Fibroblast of peridontal ligament (primary cell): ENCODE measurements at regions not wholly inside any gene's neighbourhood (a gene's known extent, or its start where the extent isn't known, plus 50 kb on each side); places are given as distances from the start of the nearest gene placed in this dataset.
"Not testable (repeated sequence)": the region's sequence is repeated elsewhere in the genome, so short reads cannot be mapped to it uniquely, and the experiment has no call there.

Source experiments
- DNase-seq: peaks from one replicate; pipeline ENCODE4 v3.0.0-alpha.2; 2010; ENCODE audit errors: extremely low read depth

- no peak for DNase-seq
These were observed 471.0 kb downstream of the ZPLD1 start for GRCh38 chr3:102905811-102906210.

- DNase-seq: no peak
These were observed 472.0 kb downstream of the ZPLD1 start for GRCh38 chr3:102906818-102907217.

- DNase-seq: no peak
These were observed 475.1 kb downstream of the ZPLD1 start for GRCh38 chr3:102909904-102910303.

DNA sequence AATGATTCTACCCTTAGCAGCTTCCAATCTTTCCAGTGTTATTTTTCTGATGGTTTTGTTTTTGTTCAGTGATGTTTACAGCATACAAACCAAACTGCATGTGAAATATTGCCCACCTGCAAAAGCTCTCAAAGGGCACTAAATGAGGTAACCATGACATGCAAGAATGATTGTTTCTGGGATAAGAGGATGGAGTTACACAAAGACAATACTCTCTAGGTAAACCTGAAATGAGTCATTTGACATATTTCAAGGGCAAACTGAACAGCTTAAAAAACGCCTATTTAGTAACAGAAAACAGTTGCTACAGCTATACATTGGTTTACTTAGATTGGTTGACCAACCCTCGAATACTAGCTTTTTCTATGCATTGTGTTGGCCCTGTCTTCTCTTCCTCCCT, 481.7 kb downstream of the ZPLD1 start:
- DNase-seq: no peak

GRCh38 chr3:102926618-102927017, 491.8 kb downstream of the ZPLD1 start:
- no peak for DNase-seq

DNA sequence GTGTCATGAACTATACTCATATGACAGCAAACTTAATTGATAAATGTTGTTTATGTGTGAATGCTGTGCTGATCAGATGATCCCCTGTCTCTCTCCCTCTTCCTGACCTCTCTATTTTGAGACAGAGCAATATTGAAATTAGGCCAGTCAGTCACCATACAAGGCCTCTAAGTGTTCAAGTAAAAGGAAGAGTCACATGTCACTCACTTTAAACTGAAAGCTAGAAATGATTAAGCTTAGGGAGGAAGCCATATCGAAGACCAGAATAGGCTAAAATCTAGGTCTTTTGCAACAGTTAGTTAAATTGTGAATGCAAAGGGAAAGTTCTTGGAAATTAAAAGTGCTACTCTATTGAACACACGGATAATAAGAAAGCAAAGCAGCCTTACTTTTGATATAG, 498.6 kb downstream of the ZPLD1 start:
- DNase-seq: no peak

- no peak for DNase-seq
These were observed 501.8 kb downstream of the ZPLD1 start for GRCh38 chr3:102936511-102937045.

GRCh38 chr3:102941786-102942185, 507.0 kb downstream of the ZPLD1 start:
- DNase-seq: no peak

DNA sequence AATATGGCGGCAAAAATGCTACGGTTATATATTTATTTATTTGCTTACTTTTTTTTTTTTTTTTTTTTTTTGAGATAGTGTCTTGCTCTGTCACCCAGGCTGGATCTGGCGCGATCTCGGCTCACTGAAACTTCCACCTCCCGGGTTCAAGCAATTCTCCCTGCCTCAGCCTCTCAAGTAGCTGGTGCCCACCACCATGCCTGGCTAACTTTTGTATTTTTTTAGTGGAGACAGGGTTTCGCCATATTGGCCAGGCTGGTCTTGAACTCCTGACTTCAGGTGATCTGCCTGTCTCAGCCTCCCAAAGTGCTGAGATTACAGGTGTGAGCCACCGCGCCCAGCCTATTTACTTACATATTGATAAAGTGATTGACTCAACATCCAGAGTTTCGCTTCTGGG, 511.6 kb downstream of the ZPLD1 start:
- DNase-seq: not testable (repeated sequence)

DNA sequence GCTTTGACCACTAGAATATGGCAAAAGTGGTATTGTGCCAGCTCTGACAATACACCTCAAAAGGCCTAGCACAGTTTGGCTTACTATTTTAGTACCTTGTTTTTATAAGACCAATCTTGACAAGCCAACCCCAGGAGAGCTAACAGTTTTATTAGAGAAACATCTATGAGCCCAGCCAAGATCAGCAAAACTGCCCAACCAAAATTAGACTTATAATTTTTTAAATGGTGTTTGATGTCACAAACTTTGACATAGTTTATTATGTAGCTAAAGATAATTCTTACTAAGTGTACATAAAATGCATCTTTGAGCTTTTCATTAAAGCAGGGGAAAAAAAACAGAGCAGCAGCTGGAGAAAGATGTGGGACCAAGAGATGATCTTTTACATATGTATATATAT, 537.5 kb downstream of the ZPLD1 start:
- DNase-seq: no peak

GRCh38 chr3:102974333-102974732, 539.5 kb downstream of the ZPLD1 start:
- DNase-seq: no peak

GRCh38 chr3:102979191-102979590, 544.4 kb downstream of the ZPLD1 start:
- no peak for DNase-seq

DNA sequence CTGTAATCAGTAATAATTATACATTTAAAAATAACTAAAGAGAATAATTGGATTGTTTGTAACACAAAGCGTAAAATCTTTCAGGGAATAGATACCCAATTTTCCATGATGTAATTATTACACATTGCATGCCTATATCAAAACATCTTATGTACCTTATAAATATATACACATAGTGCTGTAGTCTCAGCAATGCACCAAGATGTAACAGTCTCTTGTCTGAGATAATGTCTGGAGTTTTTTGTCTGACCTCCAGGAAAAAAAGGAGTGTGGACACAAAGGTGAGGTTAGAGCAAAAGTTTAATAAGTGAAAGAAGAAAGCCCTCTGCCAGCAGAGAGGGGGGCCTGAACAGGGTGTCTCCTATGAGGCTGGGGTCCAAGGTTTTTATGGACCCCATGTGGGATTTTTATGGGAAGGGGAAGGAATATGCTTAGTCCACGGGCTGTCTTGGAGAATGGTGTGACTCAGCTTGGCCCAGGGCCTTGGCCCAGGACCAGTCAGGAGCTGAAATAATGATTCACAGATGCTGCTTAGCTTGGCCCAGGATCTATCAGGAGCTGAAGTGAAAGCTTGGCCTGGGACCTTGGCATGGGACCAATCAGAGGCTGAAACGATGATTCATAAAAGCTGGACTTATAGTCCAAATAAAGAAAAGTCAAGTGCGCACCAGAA, 545.0 kb downstream of the ZPLD1 start:
- peak; percentile 91 for DNase-seq

DNA sequence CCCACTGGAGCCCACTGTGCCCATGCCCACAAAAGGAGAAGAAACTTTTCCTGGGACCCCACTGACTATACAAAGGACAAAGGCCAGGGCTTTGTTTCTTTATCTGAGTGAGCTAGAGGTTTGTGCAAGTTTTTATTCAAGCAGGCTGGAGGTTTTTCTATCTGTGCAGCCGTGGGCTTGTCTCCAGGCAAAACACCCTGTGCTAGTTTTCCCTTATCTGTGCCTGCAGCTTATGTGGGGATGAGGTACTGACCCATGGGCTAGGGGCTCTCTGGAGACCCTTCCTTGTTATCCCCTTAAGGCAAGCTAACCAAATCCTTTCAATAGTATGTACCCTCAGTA, 545.5 kb downstream of the ZPLD1 start:
- DNase-seq: no peak

DNA sequence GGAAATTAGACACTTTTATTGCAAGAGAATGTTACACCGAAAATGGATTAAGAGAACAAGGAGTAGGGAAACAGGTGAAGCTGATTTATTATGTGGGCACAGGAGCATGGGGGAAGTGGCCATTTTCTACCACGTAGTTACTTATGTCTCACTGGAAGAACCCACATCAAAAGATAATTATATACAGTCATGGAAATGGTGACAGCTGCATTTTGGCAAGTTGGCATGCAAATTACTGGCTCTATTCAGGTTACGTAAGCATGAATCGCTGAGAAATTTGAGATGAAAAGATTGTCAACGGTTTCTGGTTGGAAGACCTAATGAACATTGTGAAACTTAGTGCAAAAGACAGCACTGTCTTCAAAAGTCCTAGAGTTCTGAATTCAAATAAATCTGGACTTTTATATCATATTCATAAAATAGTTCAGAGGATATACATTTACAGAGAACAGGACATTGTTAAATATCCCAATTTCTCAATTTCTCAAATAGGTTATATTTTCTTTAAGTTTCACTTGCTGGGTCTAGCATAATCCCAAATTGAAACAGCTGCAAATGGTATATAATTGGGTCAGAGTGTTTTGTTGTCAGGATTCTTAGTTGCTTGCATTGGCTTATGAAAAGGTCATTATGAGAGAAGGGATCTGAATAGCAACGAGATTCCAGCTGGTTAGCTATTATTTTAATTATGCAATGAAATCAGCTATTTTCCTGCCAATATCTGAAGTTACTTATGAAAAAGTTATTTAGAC, 567.8 kb downstream of the ZPLD1 start:
- DNase-seq: peak; percentile 1

DNA sequence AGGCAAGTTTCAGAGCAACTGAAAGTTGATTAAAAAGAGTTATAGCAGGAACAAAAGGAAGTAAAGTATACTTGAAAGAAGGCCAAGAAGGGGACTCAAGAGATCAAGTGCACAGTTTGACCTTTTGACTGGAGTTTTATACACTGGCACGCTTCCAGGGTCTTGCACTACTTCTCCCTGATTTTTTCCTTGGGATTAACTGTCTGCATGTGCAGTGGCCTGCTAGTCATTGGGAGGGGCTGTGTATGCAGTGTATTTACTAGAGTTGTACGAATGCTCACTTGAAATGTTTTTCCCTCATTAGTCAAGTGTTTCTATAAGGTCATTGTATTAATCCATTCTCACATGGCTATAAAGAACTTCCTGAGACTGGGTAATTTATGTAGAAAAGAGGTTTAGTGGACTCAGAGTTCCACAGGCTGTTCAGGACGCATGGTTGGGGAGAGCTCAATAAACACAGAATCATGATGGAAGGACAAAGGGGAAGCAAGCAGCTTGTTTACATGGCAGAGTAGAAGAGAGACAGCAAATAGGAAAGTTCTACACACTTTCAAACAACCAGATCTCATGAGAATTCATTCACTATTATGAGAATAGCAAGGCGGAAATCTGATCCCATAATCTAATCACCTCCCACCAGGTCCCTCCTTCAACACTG, 571.8 kb downstream of the ZPLD1 start:
- no peak for DNase-seq

- DNase-seq: no peak
These were observed 574.8 kb downstream of the ZPLD1 start for GRCh38 chr3:103009609-103010008.

GRCh38 chr3:103025880-103026279, 591.1 kb downstream of the ZPLD1 start:
- DNase-seq: no peak

GRCh38 chr3:103033841-103034240, 599.0 kb downstream of the ZPLD1 start:
- DNase-seq: no peak

DNA sequence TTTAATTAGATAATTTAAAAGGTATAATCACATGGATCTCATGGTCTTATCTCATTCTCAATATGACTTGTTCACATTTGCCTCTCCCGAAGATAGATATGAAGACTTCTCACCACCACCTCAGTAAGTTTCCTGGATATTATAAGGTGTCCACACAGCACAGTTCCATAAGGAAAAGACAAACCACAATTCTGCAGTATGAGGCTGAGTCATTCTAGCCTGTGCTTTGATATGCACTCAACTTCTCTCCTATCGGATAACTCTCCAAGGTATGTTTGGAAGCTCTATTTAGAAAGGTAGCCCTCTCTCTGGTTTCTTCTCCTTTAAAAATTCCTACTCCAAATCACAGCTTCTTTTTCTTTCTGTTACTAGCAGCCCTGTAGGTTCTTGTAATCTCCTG, 612.8 kb downstream of the ZPLD1 start:
- no peak for DNase-seq

GRCh38 chr3:103048068-103048722, 613.4 kb downstream of the ZPLD1 start:
- DNase-seq: no peak

DNA sequence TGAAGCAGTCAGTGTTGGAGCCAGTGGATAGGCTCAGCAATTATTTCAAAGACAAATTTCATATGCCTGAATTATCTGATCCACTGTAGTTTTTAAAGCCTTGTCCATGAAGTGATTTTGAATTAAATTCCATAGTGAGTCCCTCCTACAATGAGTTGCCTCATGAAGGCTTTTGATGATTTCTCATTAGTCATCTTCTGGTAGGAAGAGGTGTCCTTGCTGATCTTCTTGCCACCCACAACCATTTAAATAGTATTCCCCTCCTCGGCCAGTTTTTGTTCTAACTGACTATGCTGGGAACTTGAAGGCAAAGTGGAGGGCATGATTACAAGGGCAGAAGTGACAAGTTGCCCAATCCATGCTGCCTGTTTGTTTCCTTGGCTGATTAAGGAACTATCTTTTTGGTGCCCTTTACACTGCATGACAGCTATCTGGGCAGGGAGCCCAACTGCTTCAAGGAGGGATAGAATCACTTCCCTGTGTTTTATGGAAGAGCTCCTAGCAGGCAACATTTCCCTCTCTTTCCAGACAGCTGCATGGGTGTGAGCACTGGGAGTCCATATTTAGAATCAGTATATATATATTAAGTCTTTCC, 617.5 kb downstream of the ZPLD1 start:
- peak; percentile 1 for DNase-seq
